ENCODE measurements at regions not wholly inside any gene's neighbourhood (a gene's known extent, or its start where the extent isn't known, plus 50 kb on each side); places are given as distances from the start of the nearest gene placed in this dataset.

DNA sequence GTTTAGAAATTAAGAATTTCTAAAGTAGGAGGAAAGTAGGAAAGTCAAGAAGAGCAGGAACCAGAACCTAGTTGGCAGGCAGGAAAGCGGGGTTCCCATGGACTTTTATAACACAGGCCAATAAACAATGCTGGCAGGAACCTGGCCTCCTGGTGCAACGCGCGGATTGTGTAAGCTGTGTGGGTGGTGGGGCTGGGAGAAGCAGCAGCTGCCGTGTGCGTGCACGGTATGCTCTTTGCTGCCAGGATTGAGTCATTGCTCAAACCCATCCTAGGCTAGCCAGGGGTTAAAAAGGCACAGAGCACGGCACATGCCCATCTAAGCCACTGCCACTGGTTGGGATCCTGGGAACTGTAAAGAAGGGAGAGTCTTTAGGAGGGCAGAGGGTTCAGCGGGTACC is 209.9 kb upstream of the RGMA start:
- no peaks in the 10 kb centered on the region for H3K36me3 ChIP-seq
- peak in 1 of 2 experiments; percentile 35 for DNase-seq (ENCODE audit: low read depth in 1 of 2, low spot score in 2 of 2)
- H3K27me3 ChIP-seq (replicated peaks), result no peaks in the 10 kb centered on the region
- H3K4me3 ChIP-seq, result no peak overlapping the region
- H3K4me1 ChIP-seq (replicated peaks), result no peaks in the 10 kb centered on the region
- no peaks in the 10 kb centered on the region; the same call in 1 of the 2 replicates for H3K9me3 ChIP-seq (replicated peaks)
- no peak overlapping the region for H3K27ac ChIP-seq

DNA sequence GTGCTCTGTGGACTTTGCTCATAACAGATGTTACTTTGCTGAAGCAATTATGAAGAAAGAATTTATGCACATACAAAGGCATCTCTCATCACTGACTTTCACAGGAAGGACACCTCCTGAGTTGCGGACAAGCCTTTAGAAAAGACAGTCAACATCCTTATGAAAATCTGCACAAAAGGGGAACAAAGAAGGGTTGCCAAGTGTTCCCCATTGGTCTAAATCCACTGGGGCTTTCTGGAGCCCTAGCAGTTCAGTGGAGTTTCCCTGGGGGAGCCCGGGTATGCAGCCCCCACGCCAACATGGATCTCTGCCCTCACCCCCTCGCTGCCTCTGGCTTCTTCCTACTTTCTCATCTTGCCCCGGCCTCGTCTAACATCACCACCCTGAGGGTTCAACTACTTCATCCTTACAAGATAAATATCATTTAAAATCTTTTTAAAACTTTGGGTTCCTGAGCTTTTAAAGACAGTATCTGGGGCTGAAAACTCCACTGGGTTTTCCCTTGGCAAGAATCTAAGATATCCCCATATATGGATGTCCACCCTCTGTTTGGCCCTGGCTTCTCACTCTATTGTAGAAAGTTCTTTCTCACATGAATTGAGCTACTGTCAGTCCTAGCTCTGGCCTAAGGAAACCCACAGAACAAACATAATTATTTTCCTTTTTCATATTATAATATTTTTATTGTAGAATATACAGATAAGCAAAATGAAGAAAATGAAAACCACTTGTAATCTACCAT is 207.9 kb upstream of the RGMA start:
- H3K27me3 ChIP-seq (replicated peaks), result no peaks in the 10 kb centered on the region
- H3K9me3 ChIP-seq (replicated peaks), result no peaks in the 10 kb centered on the region; the same call in 1 of the 2 replicates
- peak in 1 of 2 experiments; percentile 21 for DNase-seq (ENCODE audit: low read depth in 1 of 2, low spot score in 2 of 2)
- no peaks in the 10 kb centered on the region for H3K36me3 ChIP-seq
- no peaks in the 10 kb centered on the region for H3K4me1 ChIP-seq (replicated peaks)
- H3K4me3 ChIP-seq, result no peak overlapping the region
- no peak overlapping the region for H3K27ac ChIP-seq

DNA sequence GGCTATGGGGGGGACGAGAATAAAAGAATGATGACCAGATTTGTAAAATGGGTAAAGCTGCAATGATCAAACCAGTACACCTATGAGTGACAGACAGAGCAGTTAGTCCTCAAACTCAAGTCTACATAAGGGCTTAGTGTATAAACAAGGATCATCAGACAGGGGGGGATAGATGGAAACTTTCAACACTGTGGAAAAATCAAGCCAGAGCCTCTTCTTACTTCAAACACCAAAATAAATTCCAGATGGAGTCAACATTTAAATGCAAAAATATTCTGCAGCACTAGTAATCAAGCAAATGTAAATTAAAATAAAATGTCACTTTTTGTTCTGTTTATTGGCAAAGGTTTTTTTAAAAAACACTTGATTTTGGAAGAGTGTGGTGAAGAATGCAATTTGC is 205.9 kb upstream of the RGMA start:
- Histone ChIP-seq H3K9me3 (replicated peaks) (no peaks in the 10 kb centered on the region), H3K27me3 (replicated peaks) (no peaks in the 10 kb centered on the region), H3K4me1 (replicated peaks) (no peaks in the 10 kb centered on the region), H3K27ac (no peak overlapping the region), H3K4me3 (no peak overlapping the region), H3K36me3 (no peaks in the 10 kb centered on the region)
- no peak for DNase-seq (ENCODE audit: low read depth in 1 of 2, low spot score in 2 of 2)

DNA sequence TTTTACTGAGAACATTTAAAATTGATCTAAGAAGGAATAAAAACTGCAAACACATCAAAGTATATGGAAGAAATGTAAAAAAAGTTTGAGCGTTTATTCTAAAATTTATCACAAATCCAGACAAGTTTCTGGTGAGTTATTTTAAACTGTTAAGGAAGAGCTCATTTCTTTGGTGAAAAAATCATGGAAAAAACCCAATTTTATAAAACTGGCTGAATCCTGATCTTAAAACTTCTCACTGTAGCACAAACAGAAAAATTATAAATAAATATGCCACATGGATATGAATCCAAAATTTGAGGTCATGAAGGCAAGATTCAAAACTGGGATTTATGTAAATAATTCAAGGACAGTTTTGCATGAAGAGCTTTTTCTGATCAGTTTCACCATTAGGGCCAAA is 205.1 kb upstream of the RGMA start:
- H3K27ac ChIP-seq, result no peak overlapping the region
- no peak for DNase-seq (ENCODE audit: low read depth in 1 of 2, low spot score in 2 of 2)
- no peak overlapping the region for H3K4me3 ChIP-seq
- no peaks in the 10 kb centered on the region for H3K4me1 ChIP-seq (replicated peaks)
- H3K27me3 ChIP-seq (replicated peaks), result no peaks in the 10 kb centered on the region
- no peaks in the 10 kb centered on the region for H3K36me3 ChIP-seq
- H3K9me3 ChIP-seq (replicated peaks), result no peaks in the 10 kb centered on the region

DNA sequence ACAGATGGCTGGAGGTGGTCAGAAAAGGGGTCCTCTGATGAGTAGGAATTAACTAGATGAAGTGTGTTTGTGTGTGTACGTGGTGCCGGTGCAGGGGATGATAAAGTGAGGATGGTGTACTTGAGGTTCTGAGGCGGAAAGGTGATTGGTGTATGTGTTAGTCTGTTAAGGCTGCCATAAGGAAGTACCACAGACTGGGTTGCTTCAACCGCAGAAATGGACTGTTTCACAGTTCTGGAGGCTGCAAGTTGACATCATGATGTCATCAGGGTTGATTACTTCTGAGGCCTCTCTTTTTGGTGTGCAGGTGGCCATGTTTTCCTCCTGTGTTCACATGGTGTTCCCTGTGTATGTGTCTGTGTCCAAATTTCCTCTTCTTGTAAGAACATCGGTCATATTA is 202.4 kb upstream of the RGMA start:
- H3K9me3 ChIP-seq (replicated peaks), result no peaks in the 10 kb centered on the region

DNA sequence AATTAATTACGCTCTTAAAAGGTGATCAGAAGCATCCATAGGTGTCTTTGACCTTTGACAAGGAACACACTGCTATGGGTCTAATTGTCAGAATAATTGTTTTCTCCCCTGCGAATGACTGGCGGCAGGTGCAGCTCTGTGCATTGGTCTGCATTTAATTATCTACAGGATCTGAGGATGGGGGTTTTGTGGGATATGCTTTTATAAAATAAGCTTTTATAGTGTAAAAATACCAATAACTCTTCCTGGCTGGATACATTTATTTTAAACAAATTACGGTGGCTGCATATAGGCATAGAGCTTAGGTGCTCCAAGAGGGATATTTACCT is 201.6 kb upstream of the RGMA start:
- Histone ChIP-seq H3K4me1 (replicated peaks) (peaks cover 16% of the 10 kb centered on the region), H3K27me3 (replicated peaks) (no peaks in the 10 kb centered on the region), H3K27ac (no peak overlapping the region), H3K36me3 (no peaks in the 10 kb centered on the region), H3K9me3 (replicated peaks) (no peaks in the 10 kb centered on the region), H3K4me3 (no peak overlapping the region)
- no peak for DNase-seq (ENCODE audit: low read depth in 1 of 2, low spot score in 2 of 2)

More for the DNA sequence above, 202.4 kb upstream of the RGMA start:
- H3K27me3 ChIP-seq (replicated peaks), result no peaks in the 10 kb centered on the region
- peaks cover 14% of the 10 kb centered on the region for H3K4me1 ChIP-seq (replicated peaks)
- no peak overlapping the region for H3K27ac ChIP-seq
- no peaks in the 10 kb centered on the region for H3K36me3 ChIP-seq
- DNase-seq (ENCODE audit: low read depth in 1 of 2, low spot score in 2 of 2), result peak in 1 of 2 experiments; percentile 13
- H3K4me3 ChIP-seq, result no peak overlapping the region

DNA sequence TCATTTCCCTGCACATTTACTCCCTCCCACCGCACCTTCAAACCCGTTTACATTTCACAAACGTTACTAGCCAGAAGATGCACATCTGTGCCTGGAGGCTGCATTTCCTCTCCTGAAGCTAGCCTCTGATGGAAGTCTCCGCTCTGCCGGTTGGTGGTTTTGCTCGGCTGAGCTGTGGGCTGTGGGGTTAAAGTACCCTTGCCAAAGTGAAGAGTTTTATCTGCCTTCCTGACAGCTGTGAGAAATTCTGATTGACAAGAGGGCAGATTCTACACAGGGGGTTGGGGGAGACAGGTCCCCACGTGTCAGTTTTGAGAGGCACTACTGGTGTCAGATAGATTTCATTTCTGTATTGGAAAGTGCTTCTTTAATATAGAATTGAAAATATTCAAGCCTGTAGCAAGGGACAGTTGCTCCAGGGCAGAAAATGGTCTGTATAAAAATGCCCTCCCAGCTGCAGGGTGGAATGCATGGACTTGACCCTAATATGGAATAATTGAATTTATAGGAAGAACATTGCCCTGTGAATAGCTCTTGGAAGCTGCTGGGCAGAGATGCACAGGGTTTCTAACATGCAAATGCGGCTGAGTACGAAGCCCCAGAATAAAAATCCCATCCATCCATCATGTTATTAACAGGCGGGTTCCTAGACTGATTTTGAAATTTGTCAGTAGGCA is 201.1 kb upstream of the RGMA start:
- peaks cover 16% of the 10 kb centered on the region for H3K4me1 ChIP-seq (replicated peaks)
- H3K36me3 ChIP-seq, result no peaks in the 10 kb centered on the region
- DNase-seq (ENCODE audit: low read depth in 1 of 2, low spot score in 2 of 2), result peak in 1 of 2 experiments; percentile 14
- no peaks in the 10 kb centered on the region for H3K27me3 ChIP-seq (replicated peaks)
- H3K27ac ChIP-seq, result no peak overlapping the region
- H3K9me3 ChIP-seq (replicated peaks), result no peaks in the 10 kb centered on the region
- no peak overlapping the region for H3K4me3 ChIP-seq

DNA sequence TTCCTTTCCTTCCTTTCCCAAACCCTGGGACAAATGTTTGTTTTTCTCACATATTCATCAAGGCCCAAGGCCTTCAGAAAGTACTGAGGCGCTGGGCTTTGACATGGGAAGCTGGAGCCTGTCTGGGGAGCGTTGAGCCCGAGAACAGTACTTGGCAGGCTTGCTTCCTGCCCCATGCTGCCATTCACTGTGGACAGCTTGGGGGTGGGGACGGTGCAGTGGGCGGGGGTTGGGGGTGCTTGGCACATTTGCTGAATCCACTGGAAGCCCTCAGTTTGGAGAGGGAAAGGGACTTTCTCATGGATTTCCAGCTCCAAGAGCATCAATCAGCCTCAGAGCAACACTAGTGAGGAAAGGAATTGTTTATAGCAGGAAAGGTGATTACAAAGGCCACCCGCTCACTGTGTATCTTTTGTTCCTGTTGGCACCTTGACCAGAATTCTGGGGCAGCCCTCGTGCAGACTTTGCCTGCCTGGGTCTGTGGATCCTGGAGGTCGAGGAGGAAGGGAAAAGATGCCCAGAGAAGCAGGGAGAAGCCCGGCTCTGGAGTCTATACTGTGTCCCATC is 199.8 kb upstream of the RGMA start:
- DNase-seq (ENCODE audit: low read depth in 1 of 2, low spot score in 2 of 2), result peak; percentile 37 to 38
- H3K27ac ChIP-seq, result no peak overlapping the region
- H3K36me3 ChIP-seq, result no peaks in the 10 kb centered on the region
- H3K9me3 ChIP-seq (replicated peaks), result no peaks in the 10 kb centered on the region
- H3K4me3 ChIP-seq, result no peak overlapping the region
- no peaks in the 10 kb centered on the region for H3K27me3 ChIP-seq (replicated peaks)
- peaks cover 16% of the 10 kb centered on the region for H3K4me1 ChIP-seq (replicated peaks)

DNA sequence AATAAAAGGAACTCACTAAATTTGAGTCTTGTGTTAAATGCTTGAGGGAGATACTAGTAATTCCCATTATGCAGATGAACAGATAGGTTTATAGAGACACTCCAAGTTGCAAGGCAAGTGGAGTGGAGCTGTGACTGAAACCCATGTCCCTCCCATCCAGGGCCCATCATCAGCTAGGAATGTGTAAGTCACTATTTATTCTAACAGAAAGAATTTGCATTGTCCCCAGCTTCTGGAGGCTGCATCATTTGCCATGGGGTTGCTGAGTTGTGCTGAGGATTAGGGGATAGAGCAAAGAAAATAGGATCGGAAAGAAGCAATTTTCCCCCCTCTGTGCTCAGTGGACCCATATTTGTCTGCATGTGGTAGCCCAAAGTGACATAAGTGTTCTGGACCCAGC is 197.4 kb upstream of the RGMA start:
- H3K36me3 ChIP-seq, result no peaks in the 10 kb centered on the region
- no peaks in the 10 kb centered on the region for H3K27me3 ChIP-seq (replicated peaks)
- H3K4me1 ChIP-seq (replicated peaks), result peaks cover 16% of the 10 kb centered on the region
- peak; percentile 52 to 58 for DNase-seq (ENCODE audit: low read depth in 1 of 2, low spot score in 2 of 2)
- H3K27ac ChIP-seq, result 0 out of 2 replicates have a peak overlapping the region, but pooled peaks have one; percentile 26
- H3K9me3 ChIP-seq (replicated peaks), result no peaks in the 10 kb centered on the region
- H3K4me3 ChIP-seq, result no peak overlapping the region

DNA sequence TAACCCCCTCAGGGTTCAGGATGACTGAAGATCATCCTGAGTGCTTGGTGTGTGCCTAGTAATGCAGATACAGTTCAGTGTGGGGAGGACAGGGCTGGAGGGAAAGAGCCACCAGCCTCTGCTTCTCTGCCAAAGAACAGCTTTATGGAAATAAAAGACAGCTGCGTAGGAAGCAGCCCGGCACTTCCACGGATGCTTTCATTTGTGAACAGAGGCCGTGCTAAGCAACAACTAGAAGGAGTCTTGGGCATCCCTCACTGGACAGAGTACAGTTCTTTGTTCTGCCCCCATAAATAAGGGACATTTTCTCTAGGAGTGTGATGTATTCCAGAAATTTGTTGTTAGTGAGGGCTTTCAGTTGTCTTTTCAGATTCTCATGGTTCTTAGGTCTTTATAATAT is 194.8 kb upstream of the RGMA start:
- no peak overlapping the region for H3K4me3 ChIP-seq
- H3K36me3 ChIP-seq, result no peaks in the 10 kb centered on the region
- H3K27me3 ChIP-seq (replicated peaks), result no peaks in the 10 kb centered on the region
- DNase-seq (ENCODE audit: low read depth in 1 of 2, low spot score in 2 of 2), result peak in 1 of 2 experiments; percentile 5
- peaks cover 16% of the 10 kb centered on the region for H3K4me1 ChIP-seq (replicated peaks)
- H3K27ac ChIP-seq, result no peak overlapping the region
- H3K9me3 ChIP-seq (replicated peaks), result no peaks in the 10 kb centered on the region

DNA sequence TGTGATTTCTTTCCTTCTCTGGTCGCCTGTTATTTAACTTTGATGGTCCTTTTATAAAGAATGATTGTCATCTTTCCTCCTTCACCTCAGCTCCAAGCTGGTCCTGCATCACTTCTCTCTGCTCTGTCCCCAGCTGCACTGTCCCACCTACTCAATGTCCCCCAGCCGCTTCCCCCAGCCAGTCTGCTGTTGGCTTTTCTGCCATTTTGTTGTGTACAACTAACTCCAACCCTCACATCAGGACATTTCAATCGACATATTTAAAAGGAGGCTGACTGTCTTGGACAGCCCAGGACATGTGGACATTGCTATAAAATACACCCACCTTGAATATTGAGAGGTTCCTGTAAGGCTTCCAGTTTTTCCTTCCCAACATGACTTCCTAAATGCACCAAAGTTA is 193.8 kb upstream of the RGMA start:
- Histone ChIP-seq H3K36me3 (no peaks in the 10 kb centered on the region), H3K27me3 (replicated peaks) (no peaks in the 10 kb centered on the region), H3K9me3 (replicated peaks) (no peaks in the 10 kb centered on the region), H3K4me3 (no peak overlapping the region), H3K27ac (no peak overlapping the region), H3K4me1 (replicated peaks) (peaks cover 12% of the 10 kb centered on the region)
- peak in 1 of 2 experiments; percentile 7 for DNase-seq (ENCODE audit: low read depth in 1 of 2, low spot score in 2 of 2)

DNA sequence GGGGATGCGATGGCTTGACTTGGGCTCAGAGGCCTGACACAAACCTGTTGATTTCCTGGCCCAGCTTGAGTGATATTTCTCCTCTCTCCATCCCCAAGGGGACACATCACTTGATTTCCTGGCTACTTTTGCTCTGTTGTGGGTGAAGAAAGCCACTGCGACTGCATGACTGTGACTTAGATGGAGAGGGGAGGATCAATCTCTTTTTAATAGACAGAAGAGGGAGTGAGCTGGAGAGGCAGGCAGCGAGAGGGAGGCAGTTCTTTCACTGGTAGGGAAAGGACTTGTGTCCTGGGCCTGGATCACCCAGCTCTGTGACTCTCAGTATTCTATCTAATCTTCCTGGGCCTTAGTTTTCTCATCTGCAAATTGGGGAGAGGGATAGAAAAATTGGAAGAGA is 189.8 kb upstream of the RGMA start:
- Histone ChIP-seq H3K27ac (no peak overlapping the region), H3K9me3 (replicated peaks) (no peaks in the 10 kb centered on the region), H3K36me3 (no peaks in the 10 kb centered on the region), H3K4me3 (no peak overlapping the region), H3K4me1 (replicated peaks) (no peaks in the 10 kb centered on the region), H3K27me3 (replicated peaks) (no peaks in the 10 kb centered on the region)
- DNase-seq (ENCODE audit: low read depth in 1 of 2, low spot score in 2 of 2), result peak in 1 of 2 experiments; percentile 20

DNA sequence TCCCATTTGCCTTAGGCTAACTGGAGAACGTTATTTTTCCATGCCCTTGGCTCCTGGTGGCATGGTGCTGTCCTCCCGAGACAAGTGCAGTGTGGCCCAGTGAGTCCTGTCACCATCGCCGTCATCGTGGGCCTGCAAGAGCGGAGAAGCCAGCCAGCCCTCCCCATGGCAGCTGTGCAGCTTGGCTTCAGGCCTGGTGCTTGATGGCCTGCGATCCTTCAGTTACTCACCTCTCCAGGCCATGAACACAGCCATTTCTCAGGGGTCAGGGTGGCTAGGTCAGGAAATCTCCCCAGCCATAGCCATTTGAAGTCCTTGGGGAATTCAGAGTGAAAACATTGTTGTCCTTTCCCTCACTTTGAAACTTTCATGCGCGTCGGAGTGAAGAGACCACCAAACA is 189.0 kb upstream of the RGMA start:
- Histone ChIP-seq H3K27ac (no peak overlapping the region), H3K36me3 (no peaks in the 10 kb centered on the region), H3K9me3 (replicated peaks) (no peaks in the 10 kb centered on the region), H3K4me1 (replicated peaks) (no peaks in the 10 kb centered on the region), H3K27me3 (replicated peaks) (no peaks in the 10 kb centered on the region), H3K4me3 (no peak overlapping the region)
- DNase-seq (ENCODE audit: low read depth in 1 of 2, low spot score in 2 of 2), result peak in 1 of 2 experiments; percentile 31

DNA sequence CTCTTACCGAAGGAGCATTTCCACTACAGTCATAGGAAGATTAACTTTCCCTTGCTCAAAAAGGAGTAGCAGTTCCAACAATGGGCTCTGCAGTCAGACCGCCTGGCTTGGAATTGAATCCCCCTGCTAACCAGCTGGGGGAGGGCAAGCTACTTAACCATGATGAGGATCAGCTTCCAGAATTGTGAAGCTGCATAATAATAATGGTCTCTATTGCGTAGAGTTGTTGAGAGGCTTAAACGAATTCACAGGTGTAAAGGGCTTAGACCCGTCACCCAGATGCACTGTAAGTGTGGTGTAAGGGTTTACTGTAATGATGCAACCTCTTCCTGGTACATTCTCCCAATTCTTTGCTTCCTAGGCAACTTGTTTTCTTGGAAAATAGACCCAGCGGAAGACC is 185.2 kb upstream of the RGMA start:
- H3K4me3 ChIP-seq, result no peak overlapping the region
- no peaks in the 10 kb centered on the region; the same call in 1 of the 2 replicates for H3K9me3 ChIP-seq (replicated peaks)
- no peak overlapping the region for H3K27ac ChIP-seq
- H3K36me3 ChIP-seq, result no peaks in the 10 kb centered on the region
- peak in 1 of 2 experiments; percentile 2 for DNase-seq (ENCODE audit: low read depth in 1 of 2, low spot score in 2 of 2)
- H3K4me1 ChIP-seq (replicated peaks), result no peaks in the 10 kb centered on the region
- H3K27me3 ChIP-seq (replicated peaks), result no peaks in the 10 kb centered on the region

All from SJSA1 (cell line).